Lower leg skin (tissue), 3 donors: ENCODE measurements at regions not wholly inside any gene's neighbourhood (a gene's known extent, or its start where the extent isn't known, plus 50 kb on each side); places are given as distances from the start of the nearest gene placed in this dataset.

Experiments used
- CTCF ChIP-seq, 3 donors: fragments of 450-650 bp; IDR thresholded peaks; one replicate each; pipeline ENCODE4 v1.5.1; 2016; ENCODE audit warnings: antibody characterized with exemption in 3 of 3, mild to moderate bottlenecking in 3 of 3, moderate library complexity in 2 of 3
- POLR2A ChIP-seq, 2 donors: fragments of 450-650 bp; IDR thresholded peaks; one replicate each; pipeline ENCODE4 v1.6.1; 2016 to 2017; ENCODE audit warnings: antibody characterized with exemption in 2 of 2, mild to moderate bottlenecking in 1 of 2, moderate library complexity in 1 of 2

- TF ChIP-seq POLR2A (IDR thresholded peaks at IDR 0.05): no peak
- no peak for TF ChIP-seq CTCF (IDR thresholded peaks at IDR 0.05)
These were observed 61.7 kb upstream of the SLC25A33 start for GRCh38 chr1:9477535-9477934.
